K562 (cell line): ENCODE measurements at regions not wholly inside any gene's neighbourhood (a gene's known extent, or its start where the extent isn't known, plus 50 kb on each side); places are given as distances from the start of the nearest gene placed in this dataset.

Source experiments
- ATF6 ChIP-seq: sonication (generic); formaldehyde crosslinking; IDR thresholded peaks from 2 replicates; pipeline ENCODE4 v1.4.0; 2020; ENCODE audit warnings: mild to moderate bottlenecking, missing genetic modification reagents
- CREBBP ChIP-seq: IDR thresholded peaks from one replicate; pipeline ENCODE4 v1.6.1; 2012; ENCODE audit warnings: low read depth, mild to moderate bottlenecking, control low read depth, inconsistent platforms, low read length
- DNMT1 ChIP-seq: fragments of 450-650 bp; IDR thresholded peaks from 2 replicates; pipeline ENCODE4 v1.6.1; 2016; ENCODE audit warnings: antibody characterized with exemption, mild to moderate bottlenecking
- OTX1 ChIP-seq: fragments of 450-650 bp; formaldehyde crosslinking; IDR thresholded peaks from 2 replicates; pipeline ENCODE4 v1.4.0; 2022; ENCODE audit warnings: mild to moderate bottlenecking
- PURB ChIP-seq: sonication (generic); formaldehyde crosslinking; IDR thresholded peaks from 2 replicates; pipeline ENCODE4 v1.9.0; 2021; ENCODE audit warnings: low read depth, mild to moderate bottlenecking, missing genetic modification reagents
- PYGO2 ChIP-seq: fragments of 450-650 bp; IDR thresholded peaks from 2 replicates; pipeline ENCODE4 v1.6.1; 2016; ENCODE audit warnings: mild to moderate bottlenecking, missing genetic modification characterization, moderate library complexity, missing compliant biosample characterization
- ZNF407 ChIP-seq: fragments of 450-650 bp; IDR thresholded peaks from 2 replicates; pipeline ENCODE4 v1.6.1; 2016; ENCODE audit warnings: low read depth

- TF ChIP-seq ZNF407 (no peak), PURB (CRISPR knock-in tag) (no peak), PYGO2 (tag) (no peak), CREBBP (no peak), ATF6 (CRISPR knock-in tag) (no peak), OTX1 (CRISPR knock-in tag) (no peak), DNMT1 (no peak)
Measured at GRCh38 chr15:29621616-29622015, 200.7 kb downstream of the TJP1 start (continued).
